Central memory CD8-positive, alpha-beta T cell (primary cell): ENCODE measurements at regions not wholly inside any gene's neighbourhood (a gene's known extent, or its start where the extent isn't known, plus 50 kb on each side); places are given as distances from the start of the nearest gene placed in this dataset.
A peak's percentile ranks its signal among the peaks of the same experiment; 100 is the strongest.

Experiments
- ATAC-seq: fragments of 150-1000 bp; cut with Tn5 transposase; replicated peaks from 2 replicates; pipeline ENCODE4 v1.10.0; 2022; ENCODE audit warnings: mild to moderate bottlenecking, moderate FRiP score, moderate number of reproducible peaks; ENCODE audit not compliant: poor library complexity, severe bottlenecking; ENCODE audit errors: extremely low read depth
- DNase-seq, 2 donors: peaks; one replicate each; pipeline ENCODE4 v3.0.0; 2021; ENCODE audit warnings: low spot score in 2 of 2
- H3K27ac Mint-ChIP-seq: one replicate; pipeline ENCODE4 v1.8.0; 2022; ENCODE audit warnings: low read depth, mild to moderate bottlenecking, moderate library complexity, mixed read lengths
- H3K27me3 Mint-ChIP-seq: one replicate; pipeline ENCODE4 v1.8.0; 2022; ENCODE audit warnings: mixed read lengths
- H3K36me3 Mint-ChIP-seq: one replicate; pipeline ENCODE4 v1.8.0; 2022; ENCODE audit warnings: mild to moderate bottlenecking, moderate library complexity, mixed read lengths; ENCODE audit not compliant: insufficient read depth
- H3K4me1 Mint-ChIP-seq: one replicate; pipeline ENCODE4 v1.8.0; 2022; ENCODE audit warnings: mixed read lengths
- H3K4me3 Mint-ChIP-seq: one replicate; pipeline ENCODE4 v1.8.0; 2022; ENCODE audit warnings: mild to moderate bottlenecking, moderate library complexity, mixed read lengths
- H3K9me3 Mint-ChIP-seq: one replicate; pipeline ENCODE4 v1.8.0; 2022; ENCODE audit warnings: mixed read lengths

DNA sequence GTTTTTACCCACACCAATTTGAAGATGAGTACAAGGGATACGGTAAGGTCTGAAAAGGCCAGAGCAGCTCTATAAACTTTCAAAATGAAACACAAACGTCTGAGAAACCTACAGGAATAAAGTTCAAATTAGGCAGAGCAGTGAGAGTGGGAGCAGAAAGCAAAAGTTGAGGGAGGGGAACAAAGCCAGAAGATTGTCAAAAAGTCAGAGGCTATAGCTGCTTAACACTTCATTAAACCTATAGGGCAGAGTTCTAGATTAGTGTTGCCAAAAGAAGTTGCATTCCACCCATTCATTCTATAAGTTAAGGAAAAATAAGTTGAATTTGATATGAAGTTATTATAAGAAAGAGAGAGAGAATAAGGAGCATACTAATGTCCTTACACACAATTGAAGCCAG is 309.6 kb upstream of the CD180 start:
- peaks cover 12% of the 10 kb centered on the region for H3K4me1 Mint-ChIP-seq
- ATAC-seq (no peak), DNase-seq (no peak)
- no peaks in the 10 kb centered on the region for H3K36me3 Mint-ChIP-seq
- no peaks in the 10 kb centered on the region for H3K9me3 Mint-ChIP-seq
- peak overlapping the region; percentile 39 for H3K27ac Mint-ChIP-seq
- no peaks in the 10 kb centered on the region for H3K27me3 Mint-ChIP-seq
- no peak overlapping the region for H3K4me3 Mint-ChIP-seq

DNA sequence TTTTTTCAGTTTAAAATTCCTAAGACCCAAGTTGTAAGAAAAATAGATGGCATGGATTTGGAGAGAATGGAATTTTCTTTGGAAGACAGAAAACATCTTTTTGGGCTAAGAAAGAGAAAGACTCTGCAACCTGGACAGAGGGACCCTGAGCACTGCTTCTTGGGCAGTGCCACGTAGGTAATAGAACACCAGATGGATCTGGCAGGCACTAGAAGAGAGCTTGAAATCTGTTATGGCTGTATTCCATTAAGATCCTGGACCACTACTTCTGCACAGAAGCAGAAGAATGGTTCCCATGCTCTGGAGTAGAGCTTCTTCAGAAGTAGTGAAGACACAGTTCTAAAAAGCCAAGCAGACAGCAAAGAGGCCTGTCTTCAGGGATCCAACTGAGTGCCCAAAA is 306.4 kb upstream of the CD180 start:
- no peak for DNase-seq
- Mint-ChIP-seq H3K27ac (no peak overlapping the region), H3K4me3 (no peak overlapping the region), H3K9me3 (peaks cover 11% of the 10 kb centered on the region), H3K27me3 (no peaks in the 10 kb centered on the region), H3K36me3 (no peaks in the 10 kb centered on the region), H3K4me1 (no peaks in the 10 kb centered on the region)
- ATAC-seq, result no peak

DNA sequence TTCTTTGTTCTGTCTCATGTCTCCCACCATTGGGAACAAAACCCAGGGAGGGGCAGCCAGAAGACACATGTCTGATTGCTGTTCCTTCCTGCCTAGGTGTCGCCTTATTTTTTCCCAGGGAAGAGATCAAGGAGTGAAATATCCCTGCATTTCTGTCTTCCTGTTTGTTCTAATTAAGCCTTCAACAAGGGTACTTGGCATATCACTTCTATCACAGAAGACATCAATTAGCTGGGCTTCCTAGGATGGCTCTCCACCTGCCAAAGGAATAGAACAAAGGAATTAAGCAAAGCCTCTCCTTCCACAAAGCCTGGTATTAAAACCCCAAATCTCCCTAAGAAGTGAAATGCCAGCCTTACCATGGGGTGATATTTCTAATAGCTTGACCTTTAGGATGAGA is 299.5 kb upstream of the CD180 start:
- H3K27ac Mint-ChIP-seq, result peak overlapping the region; percentile 77
- H3K9me3 Mint-ChIP-seq, result peaks cover 11% of the 10 kb centered on the region
- no peaks in the 10 kb centered on the region for H3K36me3 Mint-ChIP-seq
- H3K4me3 Mint-ChIP-seq, result no peak overlapping the region
- peaks cover 22% of the 10 kb centered on the region for H3K4me1 Mint-ChIP-seq
- ATAC-seq (no peak), DNase-seq (no peak)
- H3K27me3 Mint-ChIP-seq, result no peaks in the 10 kb centered on the region

DNA sequence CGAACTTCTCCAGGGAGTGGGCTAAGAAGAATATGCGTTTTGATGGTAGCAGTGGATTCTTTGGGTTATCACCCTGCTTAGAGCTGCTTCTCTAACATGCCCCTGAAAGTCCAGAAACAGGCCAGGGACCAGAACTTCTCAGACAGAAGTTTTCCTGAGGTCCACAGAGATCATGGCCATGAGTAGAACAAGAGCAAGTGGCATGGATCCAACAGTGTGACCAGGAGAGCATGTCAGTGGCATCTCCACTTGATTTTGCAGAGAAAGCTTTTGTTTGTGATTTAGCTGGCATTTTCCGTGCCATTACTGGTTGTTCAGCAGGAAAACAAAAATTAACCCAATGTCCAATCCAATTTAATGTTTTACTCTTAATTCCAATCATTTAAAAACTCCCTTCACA is 298.5 kb upstream of the CD180 start:
- peaks cover 22% of the 10 kb centered on the region for H3K4me1 Mint-ChIP-seq
- no peaks in the 10 kb centered on the region for H3K27me3 Mint-ChIP-seq
- no peaks in the 10 kb centered on the region for H3K36me3 Mint-ChIP-seq
- ATAC-seq (no peak), DNase-seq (no peak)
- H3K4me3 Mint-ChIP-seq, result no peak overlapping the region
- H3K27ac Mint-ChIP-seq, result no peak overlapping the region
- peaks cover 4% of the 10 kb centered on the region for H3K9me3 Mint-ChIP-seq

DNA sequence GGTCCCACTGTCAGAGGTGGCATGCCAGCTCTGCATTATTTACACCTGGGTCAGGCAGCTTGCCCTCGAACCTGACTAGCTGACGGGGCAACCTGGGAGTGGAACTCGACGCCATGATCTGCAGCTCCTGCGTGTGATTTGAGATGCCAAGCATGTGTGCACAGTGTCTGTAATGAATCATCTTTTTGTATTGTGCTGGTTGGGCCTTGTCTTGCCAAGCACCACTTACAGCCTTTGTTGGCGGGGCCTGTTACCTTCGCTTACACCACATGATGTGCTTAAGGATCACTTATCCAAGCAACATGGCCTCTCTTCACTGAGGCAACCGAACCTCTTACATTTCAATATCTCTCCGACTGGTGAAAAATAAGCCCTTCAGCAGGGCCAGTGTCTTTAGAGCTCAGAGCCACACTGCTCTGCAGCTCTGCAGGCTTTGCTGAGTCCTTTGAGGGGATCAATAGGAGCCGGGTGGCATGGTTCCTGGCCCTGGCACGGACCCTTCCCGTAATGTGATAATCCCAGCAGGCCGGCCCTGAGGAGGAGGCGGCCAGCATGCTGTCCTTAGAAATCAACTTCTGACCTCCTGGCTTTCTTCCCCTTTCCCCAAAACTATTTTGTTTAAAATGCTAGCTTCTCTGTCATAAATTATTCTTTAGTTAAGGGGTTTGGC is 297.7 kb upstream of the CD180 start:
- Mint-ChIP-seq H3K27ac (no peak overlapping the region), H3K9me3 (no peaks in the 10 kb centered on the region), H3K4me3 (no peak overlapping the region), H3K4me1 (peaks cover 22% of the 10 kb centered on the region), H3K27me3 (no peaks in the 10 kb centered on the region), H3K36me3 (no peaks in the 10 kb centered on the region)
- no peak for ATAC-seq
- no peak for DNase-seq

DNA sequence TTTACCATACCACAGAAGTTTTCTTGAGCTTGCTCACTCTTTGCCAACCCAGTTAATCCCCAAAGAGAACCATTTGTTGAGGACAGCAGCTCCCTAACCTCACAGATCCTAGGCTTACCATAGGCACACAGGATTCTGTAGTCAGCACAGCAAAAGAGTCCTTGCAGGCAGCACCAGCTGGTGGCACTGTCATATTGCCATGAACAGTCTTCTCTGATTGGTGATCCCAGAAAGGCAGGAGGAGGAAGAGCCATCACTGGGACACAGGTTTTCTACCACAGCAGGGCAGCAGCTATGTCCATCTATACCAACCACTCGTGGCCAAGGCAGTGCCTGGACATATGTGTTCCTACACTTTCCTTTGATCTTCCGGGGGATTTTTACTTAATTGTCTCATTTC is 297.1 kb upstream of the CD180 start:
- no peaks in the 10 kb centered on the region for H3K27me3 Mint-ChIP-seq
- no peak overlapping the region for H3K4me3 Mint-ChIP-seq
- H3K36me3 Mint-ChIP-seq, result no peaks in the 10 kb centered on the region
- ATAC-seq (no peak), DNase-seq (no peak)
- no peak overlapping the region for H3K27ac Mint-ChIP-seq
- H3K9me3 Mint-ChIP-seq, result no peaks in the 10 kb centered on the region
- peaks cover 22% of the 10 kb centered on the region for H3K4me1 Mint-ChIP-seq

DNA sequence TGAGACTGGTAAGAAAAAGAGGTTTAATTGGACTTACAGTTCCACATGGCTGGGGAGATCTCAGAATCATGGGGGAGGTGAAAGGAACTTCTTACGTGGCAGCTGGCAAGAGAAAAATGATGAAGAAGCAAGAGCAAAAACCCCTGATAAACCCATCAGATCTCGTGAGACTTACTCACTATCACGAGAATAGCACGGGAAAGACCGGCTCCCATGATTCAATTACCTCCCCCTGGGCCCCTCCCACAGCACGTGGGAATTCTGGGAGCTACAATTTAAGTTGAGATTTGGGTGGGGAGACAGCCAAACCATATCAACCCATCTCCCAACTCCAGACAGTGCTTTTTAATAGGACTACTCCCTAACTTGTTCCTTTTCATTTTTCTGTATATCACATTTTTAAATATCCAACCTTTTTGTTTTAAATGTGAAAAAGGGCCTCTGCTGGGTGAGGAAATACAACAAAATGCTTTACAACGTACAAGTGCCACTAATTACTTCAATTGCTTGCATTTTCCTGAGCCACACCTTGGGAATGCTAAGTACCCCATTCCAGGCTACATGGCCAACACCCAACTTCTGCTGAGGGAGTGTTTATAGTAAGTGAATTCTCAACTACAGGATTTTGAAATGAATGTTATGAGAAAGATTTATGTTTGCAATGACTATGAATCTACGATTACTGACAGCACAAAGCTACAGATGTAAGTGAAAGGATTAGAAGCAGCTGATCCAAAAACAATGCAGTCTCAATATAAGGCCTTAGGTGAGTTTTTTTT is 294.1 kb upstream of the CD180 start:
- ATAC-seq (no peak), DNase-seq (no peak)
- Mint-ChIP-seq H3K4me1 (peaks cover 19% of the 10 kb centered on the region), H3K9me3 (no peaks in the 10 kb centered on the region), H3K27me3 (no peaks in the 10 kb centered on the region), H3K4me3 (no peak overlapping the region), H3K27ac (no peak overlapping the region), H3K36me3 (no peaks in the 10 kb centered on the region)

DNA sequence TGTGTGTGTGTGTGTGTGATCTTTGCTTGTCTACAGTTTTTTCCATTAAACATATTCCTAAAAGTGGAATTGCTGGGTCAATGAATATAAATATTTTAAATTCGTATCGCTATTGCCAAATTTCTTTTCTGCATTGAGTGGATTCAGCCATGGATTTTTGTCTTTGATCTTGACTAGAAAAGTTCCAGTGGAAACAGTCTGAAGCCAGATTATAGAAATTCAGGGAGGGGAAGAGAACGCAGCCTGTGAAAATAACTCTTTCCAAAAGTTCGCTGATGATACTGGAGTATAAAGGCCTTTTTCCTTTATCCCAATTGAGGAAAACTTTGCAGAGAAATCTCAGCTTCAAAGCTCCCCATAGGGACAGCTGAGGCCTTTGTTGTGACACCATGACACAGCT is 292.3 kb upstream of the CD180 start:
- Mint-ChIP-seq H3K36me3 (no peaks in the 10 kb centered on the region), H3K9me3 (no peaks in the 10 kb centered on the region), H3K4me1 (peaks cover 4% of the 10 kb centered on the region), H3K4me3 (no peak overlapping the region), H3K27ac (no peak overlapping the region), H3K27me3 (no peaks in the 10 kb centered on the region)
- DNase-seq (no peak), ATAC-seq (no peak)

DNA sequence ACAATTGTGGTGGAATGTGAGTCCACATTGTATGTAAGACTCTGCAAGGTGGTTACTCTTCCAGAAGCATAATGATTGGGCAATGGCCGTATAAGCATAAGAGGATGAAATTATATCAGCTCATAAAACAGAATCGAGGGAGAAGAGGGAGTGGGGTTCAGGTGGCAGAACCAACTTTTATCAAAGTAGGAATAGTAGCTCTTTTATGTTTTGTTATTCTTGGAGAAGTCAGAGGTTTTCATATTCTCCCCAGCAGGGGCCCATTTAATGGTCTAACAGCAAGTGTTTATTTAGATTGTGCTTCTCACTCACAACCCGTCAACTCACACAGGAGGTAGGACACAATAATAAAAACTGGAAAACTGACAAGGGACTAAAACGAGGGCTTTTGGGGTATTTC is 291.3 kb upstream of the CD180 start:
- H3K9me3 Mint-ChIP-seq, result no peaks in the 10 kb centered on the region
- H3K27ac Mint-ChIP-seq, result no peak overlapping the region
- no peaks in the 10 kb centered on the region for H3K27me3 Mint-ChIP-seq
- DNase-seq (no peak), ATAC-seq (no peak)
- no peak overlapping the region for H3K4me3 Mint-ChIP-seq
- no peaks in the 10 kb centered on the region for H3K36me3 Mint-ChIP-seq
- H3K4me1 Mint-ChIP-seq, result peaks cover 5% of the 10 kb centered on the region

DNA sequence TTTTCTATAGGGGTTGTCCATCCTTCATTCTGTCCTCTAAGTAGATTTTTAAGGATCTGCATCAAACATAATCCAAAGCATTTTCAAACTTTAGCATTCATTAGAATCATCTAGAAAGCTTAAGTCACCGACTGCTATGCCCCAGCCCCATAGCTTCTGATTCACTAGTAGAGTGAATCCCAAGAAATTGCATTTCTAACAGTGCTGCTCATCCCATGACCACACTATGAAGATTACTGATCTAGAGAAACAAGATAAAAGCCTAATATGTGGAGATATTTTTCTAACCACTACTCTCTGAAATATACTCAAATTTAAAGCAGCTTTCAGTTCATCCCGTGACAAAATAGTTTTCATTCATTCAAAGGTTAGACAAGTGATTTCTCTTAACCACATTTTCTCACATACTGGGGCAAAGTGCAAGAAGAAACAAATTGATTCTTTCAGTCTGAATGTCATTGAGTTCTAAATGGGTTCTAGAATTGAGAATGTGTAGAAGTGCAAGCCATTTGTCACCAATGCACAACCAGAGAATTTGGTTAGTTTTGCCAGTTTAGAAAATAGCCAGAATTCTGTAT is 286.9 kb upstream of the CD180 start:
- no peak overlapping the region for H3K4me3 Mint-ChIP-seq

DNA sequence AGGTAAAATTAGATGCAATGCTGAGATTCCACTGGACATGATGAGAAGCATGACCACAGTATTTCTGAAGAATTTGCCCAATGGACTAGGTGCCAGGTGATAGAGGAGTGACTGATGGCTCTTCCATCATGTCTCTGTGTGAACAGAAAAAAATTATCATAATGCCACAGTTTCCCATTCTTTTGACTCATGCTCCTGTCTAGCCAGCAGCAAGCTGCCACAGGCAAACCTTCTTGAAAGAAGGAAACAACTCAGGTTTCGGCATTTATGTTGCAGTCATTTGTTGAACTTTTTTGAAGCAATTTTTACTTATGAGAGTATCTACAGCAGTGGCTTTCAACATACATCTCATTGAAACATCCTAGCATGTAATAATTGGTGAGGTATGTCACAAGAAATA is 284.8 kb upstream of the CD180 start:
- H3K4me1 Mint-ChIP-seq, result peaks cover 5% of the 10 kb centered on the region
- no peak overlapping the region for H3K27ac Mint-ChIP-seq
- no peaks in the 10 kb centered on the region for H3K9me3 Mint-ChIP-seq
- no peaks in the 10 kb centered on the region for H3K27me3 Mint-ChIP-seq
- no peaks in the 10 kb centered on the region for H3K36me3 Mint-ChIP-seq
- ATAC-seq (no peak), DNase-seq (no peak)
- no peak overlapping the region for H3K4me3 Mint-ChIP-seq

More for the DNA sequence above, 286.9 kb upstream of the CD180 start:
- no peaks in the 10 kb centered on the region for H3K36me3 Mint-ChIP-seq
- no peak overlapping the region for H3K27ac Mint-ChIP-seq
- ATAC-seq (no peak), DNase-seq (no peak)
- peaks cover 5% of the 10 kb centered on the region for H3K4me1 Mint-ChIP-seq
- no peaks in the 10 kb centered on the region for H3K9me3 Mint-ChIP-seq
- H3K27me3 Mint-ChIP-seq, result no peaks in the 10 kb centered on the region

DNA sequence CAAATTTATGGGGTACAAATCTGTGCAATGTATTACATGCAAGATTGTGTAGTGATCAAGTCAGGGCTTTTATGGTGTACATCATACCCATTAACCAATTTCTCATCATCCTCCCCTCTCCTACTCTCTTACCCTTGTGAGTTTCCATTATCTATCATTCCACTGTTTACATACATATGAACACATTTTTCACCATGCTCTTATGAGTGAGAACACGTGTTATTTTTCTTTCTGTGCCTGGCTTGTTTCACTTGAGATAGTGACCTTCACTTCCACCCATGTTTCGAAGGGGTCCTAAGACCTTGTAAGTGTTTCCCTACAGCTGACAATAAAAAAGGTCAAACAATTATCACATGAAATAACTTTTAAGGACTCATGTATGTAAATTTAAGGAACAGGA is 281.7 kb upstream of the CD180 start:
- no peak overlapping the region for H3K27ac Mint-ChIP-seq
- ATAC-seq (no peak), DNase-seq (no peak)
- no peaks in the 10 kb centered on the region for H3K27me3 Mint-ChIP-seq
- H3K4me1 Mint-ChIP-seq, result peaks cover 1% of the 10 kb centered on the region
- no peak overlapping the region for H3K4me3 Mint-ChIP-seq
- no peaks in the 10 kb centered on the region for H3K36me3 Mint-ChIP-seq
- H3K9me3 Mint-ChIP-seq, result no peaks in the 10 kb centered on the region

DNA sequence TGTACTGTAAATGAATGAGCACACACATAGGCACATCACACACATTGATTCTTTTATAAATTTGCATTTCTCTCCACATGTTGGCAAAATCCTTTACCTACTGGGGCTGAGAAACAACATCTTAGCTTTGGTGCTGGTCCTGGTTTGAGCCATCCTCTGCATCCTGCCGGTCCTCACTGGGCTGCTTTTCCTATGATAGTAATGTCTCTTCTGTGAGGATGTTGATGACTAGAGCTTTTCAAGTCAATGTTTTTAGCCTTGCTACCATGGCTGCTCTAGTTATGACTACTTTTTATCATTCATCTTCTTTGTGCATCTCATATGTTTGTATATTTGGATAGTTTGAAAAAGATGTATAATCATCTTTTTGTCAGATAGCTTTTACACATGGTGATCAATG is 280.4 kb upstream of the CD180 start:
- ATAC-seq, result no peak
- DNase-seq, result no peak
- Mint-ChIP-seq H3K27me3 (no peaks in the 10 kb centered on the region), H3K9me3 (no peaks in the 10 kb centered on the region), H3K4me3 (no peak overlapping the region), H3K4me1 (no peaks in the 10 kb centered on the region), H3K36me3 (no peaks in the 10 kb centered on the region), H3K27ac (no peak overlapping the region)
